Tibial nerve (tissue), 3 donors: ENCODE measurements at regions not wholly inside any gene's neighbourhood (a gene's known extent, or its start where the extent isn't known, plus 50 kb on each side); places are given as distances from the start of the nearest gene placed in this dataset.

Experiments used
- POLR2A ChIP-seq, 2 donors: fragments of 450-650 bp; IDR thresholded peaks; one replicate each; pipeline ENCODE4 v1.6.1; 2017; ENCODE audit warnings: antibody characterized with exemption in 2 of 2, mild to moderate bottlenecking in 2 of 2, moderate library complexity in 2 of 2
- TF ChIP-seq, protein P1 (sequence below), 5 experiments: fragments of 200-600 bp in 3 of 5; fragments of 450-650 bp in 2 of 5; sonication (generic) in 3 of 5; IDR thresholded peaks; one replicate each; pipeline ENCODE4 v1.5.1; 2016 to 2019; ENCODE audit warnings: antibody characterized with exemption in 5 of 5, mild to moderate bottlenecking in 3 of 5, moderate library complexity in 2 of 5

DNA sequence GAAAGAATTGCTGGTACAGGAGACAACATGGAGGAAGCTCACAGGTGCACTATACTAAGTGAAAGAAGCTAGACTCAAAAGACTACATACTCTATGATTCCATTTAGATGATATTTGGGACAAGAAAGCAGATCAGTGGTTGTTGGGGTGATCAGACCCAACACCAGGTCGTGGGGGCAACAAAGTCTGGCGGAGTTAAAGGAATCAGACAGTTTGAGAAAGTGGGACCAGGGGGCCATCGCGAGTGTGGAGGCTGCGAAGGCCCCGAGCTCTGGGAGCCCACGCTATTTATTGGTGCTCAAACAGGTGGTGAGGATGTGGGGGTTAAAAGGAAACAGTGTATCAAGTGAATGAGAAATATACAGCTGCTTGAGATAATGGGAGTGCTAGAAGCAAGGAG, 282.8 kb upstream of the SGK1 start:
- TF ChIP-seq, protein P1, sequence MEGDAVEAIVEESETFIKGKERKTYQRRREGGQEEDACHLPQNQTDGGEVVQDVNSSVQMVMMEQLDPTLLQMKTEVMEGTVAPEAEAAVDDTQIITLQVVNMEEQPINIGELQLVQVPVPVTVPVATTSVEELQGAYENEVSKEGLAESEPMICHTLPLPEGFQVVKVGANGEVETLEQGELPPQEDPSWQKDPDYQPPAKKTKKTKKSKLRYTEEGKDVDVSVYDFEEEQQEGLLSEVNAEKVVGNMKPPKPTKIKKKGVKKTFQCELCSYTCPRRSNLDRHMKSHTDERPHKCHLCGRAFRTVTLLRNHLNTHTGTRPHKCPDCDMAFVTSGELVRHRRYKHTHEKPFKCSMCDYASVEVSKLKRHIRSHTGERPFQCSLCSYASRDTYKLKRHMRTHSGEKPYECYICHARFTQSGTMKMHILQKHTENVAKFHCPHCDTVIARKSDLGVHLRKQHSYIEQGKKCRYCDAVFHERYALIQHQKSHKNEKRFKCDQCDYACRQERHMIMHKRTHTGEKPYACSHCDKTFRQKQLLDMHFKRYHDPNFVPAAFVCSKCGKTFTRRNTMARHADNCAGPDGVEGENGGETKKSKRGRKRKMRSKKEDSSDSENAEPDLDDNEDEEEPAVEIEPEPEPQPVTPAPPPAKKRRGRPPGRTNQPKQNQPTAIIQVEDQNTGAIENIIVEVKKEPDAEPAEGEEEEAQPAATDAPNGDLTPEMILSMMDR (IDR thresholded peaks at IDR 0.05) = no peak
- TF ChIP-seq POLR2A (IDR thresholded peaks at IDR 0.05) = no peak
